HepG2 (cell line): ENCODE measurements at regions not wholly inside any gene's neighbourhood (a gene's known extent, or its start where the extent isn't known, plus 50 kb on each side); places are given as distances from the start of the nearest gene placed in this dataset.

Source experiments
- CREM ChIP-seq, 2 experiments: sonication (generic) in 1 of 2; formaldehyde crosslinking in 1 of 2; IDR thresholded peaks; 2 replicates each; pipeline versions ENCODE4 v1.4.0 to v1.6.1; 2016 to 2020; ENCODE audit warnings: antibody characterized with exemption in 1 of 2, mild to moderate bottlenecking in 1 of 2, missing genetic modification reagents in 1 of 2
- CTCF ChIP-seq: sonication (generic); formaldehyde crosslinking; IDR thresholded peaks from 2 replicates; pipeline ENCODE4 v1.5.0; 2020; ENCODE audit warnings: mild to moderate bottlenecking, missing genetic modification reagents, moderate library complexity
- HMG20B ChIP-seq: conservative IDR thresholded peaks from 2 replicates; pipeline ENCODE4 v1.6.1; 2016; ENCODE audit warnings: missing genetic modification reagents, missing compliant biosample characterization
- MXI1 ChIP-seq: IDR thresholded peaks from 3 replicates; pipeline ENCODE4 v1.6.1; 2012; ENCODE audit warnings: low read depth, low read length, inconsistent platforms, borderline replicate concordance
- TMF1 ChIP-seq: sonication (generic); formaldehyde crosslinking; IDR thresholded peaks from 2 replicates; pipeline ENCODE4 v1.8.1; 2022; ENCODE audit warnings: low read depth, missing genetic modification reagents
- ZNF652 ChIP-seq: IDR thresholded peaks from 2 replicates; pipeline ENCODE4 v1.6.1; 2016; ENCODE audit warnings: low read depth, borderline replicate concordance
- TF ChIP-seq, protein P1 (sequence below): sonication (generic); formaldehyde crosslinking; IDR thresholded peaks from 2 replicates; pipeline ENCODE4 v1.8.0; 2022; ENCODE audit warnings: missing genetic modification reagents, mild to moderate bottlenecking, borderline replicate concordance
- TF ChIP-seq, protein P2 (sequence below), 2 experiments: IDR thresholded peaks; 2 replicates each; pipeline ENCODE4 v1.6.1; 2011 to 2012; ENCODE audit warnings: low read length in 2 of 2, borderline replicate concordance in 1 of 2, low read depth in 1 of 2, mild to moderate bottlenecking in 1 of 2, moderate library complexity in 1 of 2
- TF ChIP-seq, protein P3 (sequence below): sonication (generic); formaldehyde crosslinking; conservative IDR thresholded peaks from 2 replicates; pipeline ENCODE4 v1.5.0; 2020; ENCODE audit warnings: missing genetic modification reagents

DNA sequence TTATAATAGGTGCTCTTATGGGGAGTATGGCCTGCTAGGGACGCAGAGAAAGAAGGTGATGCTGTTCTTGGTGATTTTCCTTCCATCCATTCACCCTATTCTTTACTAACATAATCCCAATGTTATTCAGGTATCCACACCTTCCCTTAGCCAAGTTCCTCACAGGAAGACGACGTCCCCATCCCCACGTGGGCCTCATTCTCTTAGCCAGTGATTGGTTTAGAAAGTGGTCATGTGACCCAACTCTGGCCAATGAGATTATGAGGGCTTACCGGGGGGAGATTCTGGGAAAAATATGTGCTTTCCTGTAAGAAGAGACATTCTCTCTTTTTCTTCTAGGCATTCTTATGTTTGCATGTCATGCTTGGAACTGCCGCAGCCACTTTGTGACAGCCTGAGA is 474.7 kb downstream of the HAPSTR1 start:
- no peak for TF ChIP-seq CTCF (CRISPR knock-in tag)
- no peak for TF ChIP-seq CREM (IDR thresholded peaks at IDR 0.05)
- no peak for TF ChIP-seq CREM (CRISPR knock-in tag; IDR thresholded peaks at IDR 0.05)
- no peak for TF ChIP-seq ZNF652
- TF ChIP-seq TMF1 (CRISPR knock-in tag): no peak
- TF ChIP-seq HMG20B (CRISPR knock-in tag): no peak
- no peak for TF ChIP-seq MXI1
- TF ChIP-seq, protein P1, sequence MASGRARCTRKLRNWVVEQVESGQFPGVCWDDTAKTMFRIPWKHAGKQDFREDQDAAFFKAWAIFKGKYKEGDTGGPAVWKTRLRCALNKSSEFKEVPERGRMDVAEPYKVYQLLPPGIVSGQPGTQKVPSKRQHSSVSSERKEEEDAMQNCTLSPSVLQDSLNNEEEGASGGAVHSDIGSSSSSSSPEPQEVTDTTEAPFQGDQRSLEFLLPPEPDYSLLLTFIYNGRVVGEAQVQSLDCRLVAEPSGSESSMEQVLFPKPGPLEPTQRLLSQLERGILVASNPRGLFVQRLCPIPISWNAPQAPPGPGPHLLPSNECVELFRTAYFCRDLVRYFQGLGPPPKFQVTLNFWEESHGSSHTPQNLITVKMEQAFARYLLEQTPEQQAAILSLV (CRISPR knock-in tag): no peak
- TF ChIP-seq, protein P2, sequence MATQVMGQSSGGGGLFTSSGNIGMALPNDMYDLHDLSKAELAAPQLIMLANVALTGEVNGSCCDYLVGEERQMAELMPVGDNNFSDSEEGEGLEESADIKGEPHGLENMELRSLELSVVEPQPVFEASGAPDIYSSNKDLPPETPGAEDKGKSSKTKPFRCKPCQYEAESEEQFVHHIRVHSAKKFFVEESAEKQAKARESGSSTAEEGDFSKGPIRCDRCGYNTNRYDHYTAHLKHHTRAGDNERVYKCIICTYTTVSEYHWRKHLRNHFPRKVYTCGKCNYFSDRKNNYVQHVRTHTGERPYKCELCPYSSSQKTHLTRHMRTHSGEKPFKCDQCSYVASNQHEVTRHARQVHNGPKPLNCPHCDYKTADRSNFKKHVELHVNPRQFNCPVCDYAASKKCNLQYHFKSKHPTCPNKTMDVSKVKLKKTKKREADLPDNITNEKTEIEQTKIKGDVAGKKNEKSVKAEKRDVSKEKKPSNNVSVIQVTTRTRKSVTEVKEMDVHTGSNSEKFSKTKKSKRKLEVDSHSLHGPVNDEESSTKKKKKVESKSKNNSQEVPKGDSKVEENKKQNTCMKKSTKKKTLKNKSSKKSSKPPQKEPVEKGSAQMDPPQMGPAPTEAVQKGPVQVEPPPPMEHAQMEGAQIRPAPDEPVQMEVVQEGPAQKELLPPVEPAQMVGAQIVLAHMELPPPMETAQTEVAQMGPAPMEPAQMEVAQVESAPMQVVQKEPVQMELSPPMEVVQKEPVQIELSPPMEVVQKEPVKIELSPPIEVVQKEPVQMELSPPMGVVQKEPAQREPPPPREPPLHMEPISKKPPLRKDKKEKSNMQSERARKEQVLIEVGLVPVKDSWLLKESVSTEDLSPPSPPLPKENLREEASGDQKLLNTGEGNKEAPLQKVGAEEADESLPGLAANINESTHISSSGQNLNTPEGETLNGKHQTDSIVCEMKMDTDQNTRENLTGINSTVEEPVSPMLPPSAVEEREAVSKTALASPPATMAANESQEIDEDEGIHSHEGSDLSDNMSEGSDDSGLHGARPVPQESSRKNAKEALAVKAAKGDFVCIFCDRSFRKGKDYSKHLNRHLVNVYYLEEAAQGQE (IDR thresholded peaks at IDR 0.05; ENCODE audit: borderline replicate concordance in 1 of 2, low read depth in 1 of 2, low read length in 2 of 2): no peak
- TF ChIP-seq, protein P3, sequence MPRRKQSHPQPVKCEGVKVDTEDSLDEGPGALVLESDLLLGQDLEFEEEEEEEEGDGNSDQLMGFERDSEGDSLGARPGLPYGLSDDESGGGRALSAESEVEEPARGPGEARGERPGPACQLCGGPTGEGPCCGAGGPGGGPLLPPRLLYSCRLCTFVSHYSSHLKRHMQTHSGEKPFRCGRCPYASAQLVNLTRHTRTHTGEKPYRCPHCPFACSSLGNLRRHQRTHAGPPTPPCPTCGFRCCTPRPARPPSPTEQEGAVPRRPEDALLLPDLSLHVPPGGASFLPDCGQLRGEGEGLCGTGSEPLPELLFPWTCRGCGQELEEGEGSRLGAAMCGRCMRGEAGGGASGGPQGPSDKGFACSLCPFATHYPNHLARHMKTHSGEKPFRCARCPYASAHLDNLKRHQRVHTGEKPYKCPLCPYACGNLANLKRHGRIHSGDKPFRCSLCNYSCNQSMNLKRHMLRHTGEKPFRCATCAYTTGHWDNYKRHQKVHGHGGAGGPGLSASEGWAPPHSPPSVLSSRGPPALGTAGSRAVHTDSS (CRISPR knock-in tag): no peak
